HG03378 (cell line): ENCODE measurements at regions not wholly inside any gene's neighbourhood (a gene's known extent, or its start where the extent isn't known, plus 50 kb on each side); places are given as distances from the start of the nearest gene placed in this dataset.
"Not testable (repeated sequence)": the region's sequence is repeated elsewhere in the genome, so short reads cannot be mapped to it uniquely, and the experiment has no call there.

Experiments
- ATAC-seq: cut with Tn5 transposase; IDR thresholded peaks from one replicate; pipeline ENCODE4 v1.9.1; 2021; ENCODE audit warnings: mild to moderate bottlenecking, moderate library complexity; ENCODE audit not compliant: unreplicated experiment

DNA sequence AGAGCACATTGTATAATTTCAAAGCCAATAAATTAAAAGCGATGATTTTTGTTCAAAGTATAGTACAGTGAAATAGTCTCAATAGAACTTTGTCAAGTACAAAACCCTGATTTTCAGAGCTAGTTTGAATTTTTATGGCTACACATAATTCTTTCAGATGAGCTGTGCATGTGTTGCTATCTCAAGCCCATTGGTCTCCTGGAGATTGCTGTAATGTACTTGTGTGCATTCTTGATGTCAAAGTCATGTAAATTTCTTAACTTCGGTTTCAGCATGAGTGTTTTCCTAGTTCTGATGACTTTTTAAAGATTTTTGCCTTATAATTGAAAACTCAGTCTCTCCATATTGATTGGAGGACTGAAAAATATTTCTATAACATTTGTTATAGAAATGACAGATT is 200.8 kb downstream of the CEP135 start:
- ATAC-seq: no peak

DNA sequence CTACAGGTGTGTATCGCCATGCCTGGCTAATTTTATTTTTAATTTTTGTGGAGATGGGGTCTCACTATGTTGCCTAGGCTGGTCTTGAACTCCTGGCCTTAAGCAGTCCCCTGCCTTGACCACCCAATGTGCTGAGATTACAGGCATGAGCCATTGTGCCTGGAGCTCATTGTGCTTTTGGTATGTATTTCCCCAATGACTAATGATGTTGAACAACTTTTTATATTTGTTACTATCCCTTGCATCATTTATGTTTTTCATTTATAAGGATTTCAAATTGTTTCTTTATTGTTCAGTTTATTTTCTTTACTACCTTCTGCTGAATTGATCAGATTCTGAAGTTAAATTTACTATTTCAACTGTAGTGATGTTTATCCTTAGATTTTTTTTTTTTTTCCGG is 199.7 kb downstream of the CEP135 start:
- ATAC-seq: no peak

DNA sequence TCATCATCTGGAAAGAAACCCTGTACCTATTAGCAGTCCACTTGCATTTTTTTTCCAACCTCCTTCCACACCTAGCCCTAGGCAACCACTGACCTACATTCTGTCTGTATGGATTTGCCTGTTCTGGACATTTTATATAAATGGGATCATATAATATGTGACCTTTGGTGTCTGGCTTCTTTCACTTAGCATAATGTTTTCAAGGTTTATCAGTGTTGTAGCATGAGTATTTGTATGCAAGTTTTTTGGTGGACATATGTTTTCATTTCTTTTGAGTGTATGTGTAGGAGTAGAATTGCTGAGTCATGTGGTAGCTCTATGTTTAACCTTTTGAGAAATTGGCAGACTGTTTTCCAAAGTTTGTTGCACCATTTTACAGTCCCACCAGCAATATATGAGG is 198.6 kb downstream of the CEP135 start:
- ATAC-seq: no peak

DNA sequence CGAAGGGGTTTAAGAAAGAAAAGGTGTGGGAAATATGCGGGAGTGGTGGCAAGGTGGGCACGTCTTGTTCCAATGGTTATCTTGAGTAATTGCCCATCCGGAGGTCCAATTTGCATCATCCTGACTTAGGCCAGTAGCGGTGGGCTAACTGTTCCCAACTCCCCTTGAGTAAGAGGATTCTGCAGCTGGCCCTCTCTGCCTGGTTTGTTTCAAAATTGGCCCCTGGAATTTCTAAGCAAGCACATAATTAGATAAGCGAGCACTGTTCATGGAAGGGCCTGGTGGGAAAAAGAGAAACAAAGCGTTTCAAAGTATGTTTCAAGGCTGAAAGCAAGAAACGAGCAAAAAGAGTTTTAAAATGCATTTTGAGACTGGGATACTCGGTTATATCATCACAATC is 198.2 kb downstream of the CEP135 start:
- ATAC-seq: no peak

DNA sequence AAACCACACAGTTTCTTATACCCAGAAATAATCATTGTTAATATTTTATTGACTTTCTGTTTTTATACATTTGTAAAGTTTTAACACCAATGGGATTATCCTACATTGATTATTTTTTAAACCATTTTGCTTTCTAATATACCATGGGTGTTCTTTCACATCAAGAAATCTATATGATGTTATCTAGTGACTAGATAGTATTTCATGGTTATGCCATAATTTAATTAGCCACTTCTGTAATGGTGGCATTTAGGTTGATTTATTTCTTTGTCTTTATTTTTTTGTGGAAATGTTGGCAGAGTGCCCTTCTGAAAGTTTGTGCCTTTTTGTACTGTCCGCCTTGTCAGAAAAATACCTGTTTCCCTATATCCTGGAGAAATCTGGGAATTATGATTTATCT is 193.3 kb downstream of the CEP135 start:
- ATAC-seq: no peak

DNA sequence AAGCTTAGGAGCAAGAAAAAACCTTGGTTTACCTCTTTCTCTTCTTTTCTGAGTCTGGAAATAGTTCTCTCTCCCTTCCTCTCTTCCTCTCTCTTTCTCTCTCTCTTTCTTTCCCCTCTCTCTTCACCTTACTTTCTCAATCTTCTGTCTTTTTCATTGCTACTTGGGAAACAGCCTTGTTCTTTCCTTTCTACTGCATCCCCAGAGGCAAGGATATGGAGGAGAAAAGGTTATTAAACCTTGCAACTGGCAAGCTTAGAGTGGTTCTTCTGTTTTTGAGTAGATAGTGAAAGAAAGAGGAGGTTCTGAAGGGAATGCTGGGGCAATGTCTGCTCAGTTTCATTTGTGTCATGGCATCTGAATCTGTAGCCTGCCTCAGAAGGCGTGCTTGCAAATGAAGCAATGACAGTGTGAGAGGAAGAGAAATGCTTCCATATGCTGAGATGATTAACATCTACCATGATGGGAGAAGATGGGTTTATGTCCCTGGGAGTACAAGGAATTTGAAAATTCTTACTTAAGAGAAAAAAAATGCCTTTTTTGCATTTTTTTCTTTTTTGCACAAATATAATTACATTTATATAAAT is 190.6 kb downstream of the CEP135 start:
- no peak for ATAC-seq

DNA sequence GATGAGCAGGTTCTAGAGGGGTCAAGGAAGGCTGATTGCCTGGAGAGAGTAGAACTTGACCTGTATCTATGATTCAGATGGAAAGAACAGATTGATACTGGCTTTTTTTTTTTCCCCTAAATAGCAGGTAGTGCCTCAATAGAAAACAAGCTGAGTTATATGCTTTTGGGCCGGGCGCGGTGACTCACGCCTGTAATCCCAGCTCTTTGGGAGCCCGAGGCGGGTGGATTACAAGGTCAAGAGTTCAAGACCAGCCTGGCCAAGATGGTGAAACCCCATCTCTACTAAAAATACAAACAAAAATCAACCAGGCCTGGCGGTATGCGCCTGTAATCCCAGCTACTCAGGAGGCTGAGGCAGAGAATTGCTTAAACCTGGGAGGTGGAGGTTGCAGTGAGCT is 186.1 kb downstream of the CEP135 start:
- ATAC-seq: not testable (repeated sequence)

DNA sequence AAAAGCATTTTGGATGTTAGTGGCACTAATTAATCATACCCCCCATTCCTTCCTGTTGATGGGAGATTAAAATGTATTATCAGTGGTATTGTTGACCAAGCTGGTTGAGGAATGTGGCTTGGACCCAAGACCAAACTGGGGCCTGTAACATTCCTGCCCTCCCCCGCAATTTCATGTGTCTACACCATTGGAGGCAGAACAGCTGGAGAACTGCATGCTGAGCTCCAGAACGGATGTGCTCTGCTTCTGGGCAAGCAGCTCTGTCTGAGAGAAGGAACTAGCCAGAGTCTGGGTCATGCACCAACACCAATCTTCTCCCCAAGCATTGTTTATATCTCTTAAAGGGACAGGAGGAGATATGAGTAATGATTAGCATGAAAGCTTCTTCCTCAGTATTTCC is 185.5 kb downstream of the CEP135 start:
- ATAC-seq: no peak

DNA sequence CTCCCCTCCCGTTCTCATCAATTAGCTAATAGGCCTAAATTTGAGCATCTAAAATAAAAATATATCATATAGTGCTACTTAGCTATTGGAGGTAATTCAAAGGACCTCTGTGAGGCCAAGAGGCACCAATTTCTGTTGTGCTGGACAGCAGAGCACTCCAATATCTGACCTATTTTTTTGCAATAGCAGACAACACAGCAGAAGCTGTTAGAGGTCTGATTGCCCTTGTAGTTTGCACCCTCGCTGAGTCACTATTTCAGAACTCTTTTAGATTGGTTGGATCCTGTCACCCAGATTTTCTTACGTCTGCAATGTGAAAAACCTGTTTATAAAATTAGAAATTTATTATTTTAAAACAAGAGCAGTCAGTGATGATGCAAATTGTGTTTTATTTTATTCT is 184.1 kb downstream of the CEP135 start:
- ATAC-seq: no peak

DNA sequence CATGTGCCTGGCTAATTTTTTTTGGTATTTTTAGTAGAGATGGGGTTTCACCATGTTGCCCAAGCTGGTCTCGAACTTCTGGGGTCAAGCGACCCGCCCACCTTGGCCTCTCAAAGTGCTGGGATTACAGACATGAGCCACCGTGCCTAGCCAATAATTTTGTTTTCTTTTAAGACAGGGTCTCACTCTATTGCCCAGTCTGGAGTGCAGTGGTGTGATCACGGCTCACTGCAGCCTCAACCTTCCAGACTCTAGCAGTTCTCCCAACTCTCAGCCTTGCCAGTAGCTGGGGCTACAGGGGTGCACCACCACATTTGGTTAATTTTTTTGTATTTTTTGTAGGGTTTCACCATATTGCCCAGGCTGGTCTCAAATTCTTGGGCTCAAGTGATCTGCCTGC is 183.4 kb downstream of the CEP135 start:
- ATAC-seq: not testable (repeated sequence)

DNA sequence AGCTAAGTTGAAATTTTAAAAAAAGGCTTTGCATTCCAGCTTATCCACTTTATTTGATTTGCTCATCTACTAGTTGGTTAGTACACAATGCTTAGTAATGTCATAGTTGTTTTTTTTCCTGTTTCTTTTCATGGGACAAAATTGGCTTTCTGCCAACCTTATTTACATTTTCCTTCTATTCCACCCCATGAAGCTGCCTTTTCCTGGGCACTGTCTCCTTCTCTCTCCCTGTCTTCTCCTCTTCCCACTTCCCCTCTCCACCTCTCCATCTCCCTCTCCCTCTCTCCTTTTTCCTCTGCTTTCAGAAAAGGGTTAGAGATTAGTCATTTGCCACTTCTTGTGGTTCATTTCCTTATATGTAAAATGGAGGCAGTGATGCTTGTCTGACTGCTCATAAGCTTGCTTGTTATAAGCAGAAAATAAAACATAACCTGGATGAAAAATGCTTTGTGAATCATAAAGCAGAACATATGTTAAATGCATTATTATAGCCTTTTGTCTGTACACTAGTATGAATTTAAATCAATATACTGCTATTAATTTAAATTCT is 181.9 kb downstream of the CEP135 start:
- ATAC-seq: no peak

DNA sequence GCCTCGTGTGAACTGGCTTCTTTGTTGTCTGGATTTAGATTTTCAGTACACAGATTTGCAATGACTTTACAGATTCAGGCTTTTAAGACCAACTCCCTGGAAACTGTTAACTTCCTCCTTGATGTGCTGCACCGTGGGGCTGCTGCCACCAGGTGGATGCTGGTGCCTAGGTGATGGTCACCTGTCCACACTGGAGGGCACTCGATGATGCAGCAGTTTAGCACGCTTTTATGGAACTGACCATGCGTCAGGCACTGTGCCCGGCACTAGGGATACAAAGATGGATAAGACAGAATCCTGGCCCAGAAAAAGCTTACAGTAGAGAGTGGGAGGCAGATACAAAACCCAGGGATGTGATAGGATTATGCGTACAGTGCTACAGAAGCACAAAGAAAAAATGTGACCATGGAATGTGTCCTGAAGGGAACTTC is 180.7 kb downstream of the CEP135 start:
- no peak for ATAC-seq

DNA sequence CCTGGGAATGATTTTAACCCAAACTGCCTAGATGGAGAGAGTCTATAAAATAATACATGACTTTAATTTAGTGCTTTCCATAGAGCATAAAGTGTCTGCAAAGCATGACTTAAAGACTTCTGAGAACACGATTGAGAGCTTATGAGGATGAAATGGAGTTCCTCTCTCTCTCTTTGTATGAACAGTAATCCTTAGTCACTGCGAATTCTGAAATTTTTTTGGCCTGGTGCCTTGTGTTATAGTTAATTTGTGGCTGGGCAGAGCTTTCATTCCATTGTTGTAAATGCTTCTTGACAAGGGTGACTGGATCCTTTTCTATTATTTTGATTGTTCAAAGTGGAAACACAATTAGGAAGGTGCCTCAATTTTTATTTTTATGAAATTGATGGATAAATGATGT is 179.5 kb downstream of the CEP135 start:
- no peak for ATAC-seq

DNA sequence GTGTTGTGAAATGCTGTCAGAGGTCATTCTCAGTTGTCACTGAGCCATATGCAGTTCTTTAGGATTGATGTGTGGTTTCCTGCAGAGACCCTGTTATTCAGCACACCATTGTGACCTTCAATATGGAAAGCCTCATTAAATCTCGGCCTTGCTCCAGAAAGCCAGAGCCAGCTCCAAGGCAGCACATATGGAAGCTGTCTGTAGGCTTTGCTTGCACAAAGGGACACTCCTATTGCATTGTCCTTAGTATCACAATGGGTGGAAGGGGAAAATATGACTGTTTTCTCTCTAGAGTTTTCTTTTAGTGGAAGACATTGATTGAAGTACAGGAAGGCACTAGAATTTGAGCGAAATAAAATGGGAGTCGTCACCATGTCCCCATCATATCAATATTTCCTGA is 179.0 kb downstream of the CEP135 start:
- no peak for ATAC-seq

DNA sequence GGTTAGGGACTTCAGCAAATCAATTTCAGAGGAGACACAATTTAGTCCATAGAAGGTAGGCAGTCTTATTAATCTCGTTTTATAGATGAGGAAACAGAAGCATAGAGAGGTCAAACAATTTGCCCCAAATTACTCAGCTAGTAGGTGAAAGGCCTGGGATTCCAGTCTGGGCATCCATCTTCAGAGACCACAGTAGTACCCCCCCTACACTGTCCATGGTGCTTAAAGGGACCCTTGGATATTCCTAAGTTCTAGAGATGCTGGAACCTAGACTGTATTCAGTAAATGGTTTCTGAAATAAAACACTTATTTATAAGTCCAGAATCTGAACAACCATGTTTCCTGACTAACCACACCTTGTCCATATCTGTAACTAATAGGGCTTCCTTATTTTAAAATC is 174.8 kb downstream of the CEP135 start:
- no peak for ATAC-seq

DNA sequence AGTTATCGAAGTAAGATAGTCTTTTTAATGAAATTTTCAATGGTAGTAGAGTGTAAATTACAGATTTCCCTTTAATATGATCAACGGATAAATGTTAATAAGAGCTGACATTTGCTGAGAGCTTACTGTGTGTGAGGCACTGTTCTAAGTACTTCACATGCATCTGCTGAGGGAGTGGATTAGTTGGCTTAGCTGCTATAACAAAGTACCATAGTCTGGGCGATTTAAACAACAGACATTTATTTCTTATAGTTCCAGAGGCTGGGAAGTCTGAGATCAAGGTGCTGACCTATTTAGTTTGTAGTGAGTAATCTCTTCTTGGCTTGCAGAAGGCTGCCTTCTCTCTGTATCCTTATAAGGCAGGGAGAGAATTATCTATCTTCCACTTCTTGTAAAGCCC is 174.3 kb downstream of the CEP135 start:
- ATAC-seq: no peak

DNA sequence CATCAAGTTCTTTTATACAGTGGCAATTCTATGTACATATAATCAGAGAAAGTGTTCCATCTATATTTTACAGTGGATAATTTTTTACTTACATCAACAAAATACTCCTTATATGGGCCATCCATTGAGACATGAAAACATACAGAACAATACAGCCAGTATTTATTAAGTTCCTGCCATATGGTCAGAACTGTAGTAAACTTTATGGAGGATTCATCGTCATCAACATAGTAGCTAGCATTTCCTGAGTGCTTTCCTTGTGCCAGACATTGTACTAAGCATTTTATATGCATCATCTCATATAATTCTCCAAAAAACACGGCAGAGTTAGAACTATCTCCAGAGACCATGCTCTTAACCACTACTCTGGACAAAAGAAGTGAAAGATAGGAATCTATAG is 170.1 kb downstream of the CEP135 start:
- no peak for ATAC-seq

DNA sequence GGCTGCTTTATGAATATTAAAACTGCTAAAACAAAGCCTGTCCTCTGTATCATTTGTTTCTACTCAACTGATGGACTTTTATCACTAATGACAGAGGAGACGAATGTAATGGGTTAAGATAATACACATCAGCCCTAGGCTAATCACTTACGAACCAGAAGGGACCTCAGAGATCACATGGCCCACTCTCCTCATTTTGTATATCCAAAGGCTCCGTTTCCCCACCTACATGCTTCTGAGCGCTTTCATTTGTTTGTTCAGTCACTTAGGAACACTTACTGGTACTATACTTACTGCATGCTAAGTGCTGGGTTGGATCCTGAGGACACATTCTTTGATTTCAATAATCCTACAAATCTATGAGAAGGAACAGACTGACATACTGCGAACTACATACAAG is 169.3 kb downstream of the CEP135 start:
- no peak for ATAC-seq

DNA sequence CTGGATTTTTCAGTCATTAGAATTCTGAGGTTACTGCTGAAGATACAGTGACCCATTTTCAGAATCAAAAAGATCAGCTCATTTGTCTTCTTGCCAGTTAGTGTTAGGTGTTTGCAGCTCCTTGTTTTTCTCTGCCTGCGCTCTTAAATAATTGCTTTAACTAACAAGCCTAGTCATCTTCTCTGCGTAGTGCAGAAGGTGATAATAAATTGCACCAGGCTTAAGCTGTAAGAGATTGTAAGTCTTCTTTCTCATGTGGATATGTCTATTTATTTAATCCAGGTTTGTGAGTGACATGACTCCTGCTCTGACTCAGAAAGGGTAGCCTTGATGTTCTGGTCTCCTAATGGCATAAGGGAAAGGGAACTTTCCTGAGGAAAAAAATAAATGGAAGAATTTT is 167.2 kb downstream of the CEP135 start:
- no peak for ATAC-seq

DNA sequence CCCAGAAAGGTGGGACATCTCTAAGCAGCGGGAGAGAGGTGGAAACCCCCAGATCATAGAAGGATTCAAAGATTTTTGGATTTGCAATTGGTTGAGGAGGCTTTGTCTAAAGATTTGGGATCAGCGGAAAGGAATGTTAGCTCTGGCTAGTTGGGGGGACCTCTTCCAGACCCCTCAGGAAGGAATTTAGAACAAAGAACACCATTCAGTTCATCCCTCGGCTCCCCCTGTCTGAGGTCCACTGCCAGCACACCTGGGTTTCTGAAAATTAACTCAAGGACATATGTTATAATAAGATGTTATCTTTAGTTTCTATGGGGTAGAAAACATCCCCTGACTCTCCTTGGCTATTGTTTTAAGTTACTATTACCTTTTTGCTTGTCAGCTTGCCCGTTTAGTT is 163.6 kb downstream of the CEP135 start:
- ATAC-seq: no peak

DNA sequence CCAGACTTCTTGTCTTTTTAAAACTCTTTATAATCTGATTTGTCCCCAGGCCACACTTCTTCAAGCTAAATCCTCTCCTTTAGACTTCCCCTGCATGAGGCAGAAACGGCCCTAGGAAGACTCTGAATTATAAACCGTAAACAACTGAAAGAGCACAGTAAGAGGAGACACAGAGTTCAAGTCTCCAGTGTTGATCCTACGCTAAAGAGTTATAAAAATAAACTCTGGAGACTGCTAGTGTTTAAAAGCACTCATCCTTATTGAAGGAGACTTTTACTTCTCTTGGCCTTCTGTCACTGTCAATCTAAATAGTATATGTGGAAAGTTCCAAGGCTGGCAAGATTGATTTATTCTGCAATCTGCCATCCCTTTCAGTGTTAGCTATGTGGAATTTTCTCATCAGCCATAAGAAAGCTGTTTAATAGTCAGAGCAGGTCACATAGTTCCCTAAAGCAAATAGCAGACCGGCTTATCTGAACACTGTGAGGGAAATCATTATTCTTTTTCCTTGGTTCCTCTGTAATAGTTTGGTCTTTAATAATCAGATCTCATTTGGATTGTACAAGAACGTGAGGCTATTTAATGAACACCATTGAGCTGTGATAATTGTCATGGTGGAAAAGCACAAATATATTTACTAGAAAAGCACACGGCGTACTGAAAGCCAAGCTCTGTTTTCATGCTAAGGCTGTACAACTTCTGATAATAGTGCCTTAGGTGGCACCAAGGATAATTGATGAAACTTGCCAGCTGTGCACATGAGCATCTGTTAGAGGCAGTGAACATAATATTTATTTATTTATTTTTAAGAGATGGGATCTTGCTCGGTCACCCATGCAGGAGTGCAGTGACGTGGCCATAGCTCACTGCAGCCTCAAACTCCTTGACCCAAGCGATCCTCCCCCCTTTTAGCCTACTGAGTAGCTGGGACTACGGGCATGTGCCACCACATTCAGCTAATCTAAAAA is 157.7 kb downstream of the CEP135 start:
- no peak for ATAC-seq

DNA sequence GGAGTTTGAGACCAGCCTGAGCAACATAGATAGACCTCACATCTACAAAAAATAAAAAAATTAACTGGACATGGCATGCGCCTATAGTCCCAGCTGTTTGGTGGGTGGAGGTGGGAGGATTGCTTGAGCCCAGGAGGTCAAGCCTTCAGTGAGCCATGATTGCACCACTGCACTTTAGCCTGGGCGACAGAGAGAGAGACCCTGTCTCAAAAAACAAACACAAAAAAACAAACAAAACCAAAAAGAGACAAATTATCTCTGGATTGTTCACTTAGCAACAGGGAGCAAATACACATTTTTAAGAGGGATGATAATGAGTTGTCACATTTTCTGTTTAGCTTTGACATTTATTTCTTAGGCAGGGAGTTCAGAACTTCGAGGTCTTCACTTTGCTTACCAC is 155.4 kb downstream of the CEP135 start:
- no peak for ATAC-seq
